IPS-NIHi7 (cell line): ENCODE measurements at regions not wholly inside any gene's neighbourhood (a gene's known extent, or its start where the extent isn't known, plus 50 kb on each side); places are given as distances from the start of the nearest gene placed in this dataset.
"Not testable (repeated sequence)": the region's sequence is repeated elsewhere in the genome, so short reads cannot be mapped to it uniquely, and the experiment has no call there.

Experiments
- DNase-seq: peaks from one replicate; pipeline ENCODE4 v3.0.0; 2012; ENCODE audit warnings: mixed read lengths; ENCODE audit errors: extremely low spot score

DNA sequence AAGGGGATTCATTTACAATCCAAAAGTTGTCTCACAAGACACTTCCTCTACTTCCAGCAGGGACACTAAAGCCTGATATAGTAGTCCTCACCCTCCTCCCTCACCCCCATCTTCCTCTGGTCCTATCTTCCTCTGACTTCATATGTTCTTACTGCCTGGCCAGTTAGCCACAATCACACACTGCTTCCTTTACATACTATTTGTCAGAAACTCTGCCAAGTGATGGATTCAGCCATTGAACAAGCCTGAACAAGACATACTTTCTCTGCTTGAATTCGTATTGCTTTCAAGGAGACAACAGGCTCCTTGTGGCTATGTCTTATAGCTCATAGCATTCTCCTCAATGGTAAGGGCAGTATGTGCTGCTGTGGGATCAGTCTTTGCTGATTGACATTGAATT is 672.2 kb downstream of the BCL11A start:
- no peak for DNase-seq

GRCh38 chr2:59879700-59880131 is 673.7 kb downstream of the BCL11A start:
- no peak for DNase-seq

GRCh38 chr2:59875836-59876235 is 677.6 kb downstream of the BCL11A start:
- no peak for DNase-seq

DNA sequence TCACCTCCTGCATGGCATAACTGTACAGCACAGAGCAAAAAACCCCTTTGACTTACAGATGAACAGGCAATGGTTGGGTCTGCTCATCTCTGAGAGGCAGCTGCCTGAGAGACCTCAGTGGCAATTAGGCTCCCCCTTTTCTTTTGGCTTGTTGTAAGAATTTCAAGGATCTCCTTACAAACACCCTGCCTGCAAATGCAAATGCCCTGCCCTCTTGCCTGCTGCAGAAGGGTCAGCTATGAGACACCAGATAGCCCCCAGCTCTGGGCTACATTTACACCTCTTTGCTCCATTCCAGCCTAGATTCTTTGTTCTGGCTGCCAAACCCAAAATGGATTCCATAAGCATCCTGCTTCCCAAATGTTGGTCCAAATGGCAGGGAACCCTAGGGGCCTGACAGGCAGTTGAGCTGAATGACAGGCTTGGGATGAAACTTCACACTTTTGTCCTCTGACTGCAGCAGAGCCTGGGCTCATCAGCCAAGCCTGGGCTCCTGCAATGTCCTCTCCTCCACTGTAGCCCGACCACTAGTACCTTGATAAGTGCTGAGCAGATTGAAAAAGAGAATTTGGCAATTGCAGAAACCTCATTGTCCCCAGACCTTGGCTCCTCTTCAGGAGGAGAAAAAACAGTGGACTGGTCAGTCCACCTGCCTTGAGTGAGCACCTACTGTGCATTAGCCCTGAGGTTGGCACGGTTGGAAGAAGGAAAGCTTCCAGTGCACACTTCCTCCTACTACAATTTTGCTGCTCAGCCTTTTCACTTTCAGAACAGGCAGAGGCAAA is 678.3 kb downstream of the BCL11A start:
- DNase-seq = no peak

DNA sequence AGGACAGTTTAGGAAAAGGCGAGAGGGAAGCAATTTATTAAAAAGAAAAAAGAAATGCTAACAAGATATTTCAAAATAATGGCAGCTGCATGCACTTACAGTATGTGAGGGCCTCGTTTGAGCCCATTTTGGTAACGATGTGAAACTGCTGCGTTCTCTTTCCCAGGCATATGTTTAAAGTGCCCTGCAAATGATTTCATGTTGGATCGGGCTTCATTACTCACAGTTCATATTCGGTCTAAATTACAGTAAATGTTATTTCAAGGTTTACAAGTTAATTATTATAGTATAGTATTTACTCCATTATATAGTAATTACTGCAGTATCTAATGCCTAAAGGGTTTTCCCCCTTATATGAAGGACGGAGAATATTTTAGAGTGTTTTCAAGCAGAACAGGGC is 679.1 kb downstream of the BCL11A start:
- no peak for DNase-seq

DNA sequence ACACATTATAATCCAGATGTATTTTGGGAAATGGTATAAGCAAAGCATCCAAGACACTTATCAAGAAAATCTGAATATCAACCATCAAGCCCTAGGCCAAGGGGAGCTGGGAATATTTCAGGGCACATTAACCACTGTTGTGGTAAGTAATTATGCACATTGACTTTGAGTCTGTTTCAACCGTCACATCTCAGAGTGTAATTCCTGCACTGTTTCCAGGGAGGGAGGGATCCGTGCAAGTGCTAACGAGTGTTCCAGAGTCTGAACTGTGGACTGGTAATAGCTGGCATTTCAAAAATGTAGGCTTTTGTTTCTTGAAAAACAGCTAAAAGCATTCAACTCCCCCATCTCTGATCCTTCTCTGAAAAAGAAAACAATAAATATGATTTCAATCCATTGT is 681.6 kb downstream of the BCL11A start:
- DNase-seq = no peak

DNA sequence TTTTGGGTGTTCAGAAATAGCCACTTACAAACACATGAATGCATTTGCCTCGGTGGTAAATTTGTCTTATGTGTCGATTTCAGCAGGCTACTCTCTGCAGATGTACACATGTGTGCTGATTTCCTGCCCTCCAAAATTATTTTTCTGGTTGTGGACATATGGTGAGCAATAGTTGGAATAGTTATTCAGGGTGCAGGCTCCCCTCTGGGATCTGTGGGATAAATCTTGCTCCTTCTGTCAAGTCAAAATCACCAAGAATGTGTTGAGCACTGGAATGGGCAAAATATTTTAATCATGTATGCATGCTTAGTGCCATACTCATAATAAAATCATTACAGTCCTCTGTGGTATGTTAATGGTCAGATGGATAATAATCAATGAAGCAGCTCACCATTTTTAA is 684.5 kb downstream of the BCL11A start:
- DNase-seq = no peak

DNA sequence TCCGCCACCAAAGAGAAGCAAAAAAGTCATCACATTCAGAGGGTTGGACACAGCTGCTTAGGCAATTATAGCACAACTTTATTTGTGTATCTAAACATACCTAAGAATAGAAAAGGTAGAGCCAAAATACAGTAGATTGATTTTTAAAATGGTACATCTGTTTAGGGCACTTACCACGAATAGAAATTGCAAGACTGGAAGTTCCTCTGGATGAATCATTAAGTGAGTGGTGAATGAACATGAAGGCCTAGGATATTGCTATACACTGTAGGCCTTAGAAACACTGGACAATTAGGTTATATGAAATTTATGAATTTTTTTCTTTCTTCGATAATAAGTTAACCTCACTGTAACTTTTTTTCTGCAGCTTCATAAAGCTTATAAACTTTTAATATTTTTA is 687.0 kb downstream of the BCL11A start:
- no peak for DNase-seq

DNA sequence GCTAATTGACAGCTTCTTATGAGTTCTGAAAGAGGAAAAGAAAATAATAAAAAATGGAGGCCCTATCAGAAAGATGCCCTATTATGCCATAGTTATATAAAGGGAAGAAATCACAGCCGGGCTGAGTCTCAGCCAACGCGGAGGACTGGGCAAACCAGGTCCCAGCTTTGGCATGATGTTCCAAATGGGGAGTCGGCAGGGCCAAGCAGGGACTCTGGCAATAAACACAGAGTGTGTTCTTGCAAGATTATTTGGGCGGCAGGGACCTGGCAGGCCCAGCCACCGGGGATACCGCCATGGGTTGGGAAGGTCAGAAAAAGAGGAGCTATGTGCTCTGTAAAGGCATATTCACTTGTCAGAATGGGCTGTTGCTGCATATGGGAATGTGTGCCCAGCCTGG is 694.9 kb downstream of the BCL11A start:
- no peak for DNase-seq

- no peak for DNase-seq
Observed at GRCh38 chr2:59857109-59857508, 696.3 kb downstream of the BCL11A start.

DNA sequence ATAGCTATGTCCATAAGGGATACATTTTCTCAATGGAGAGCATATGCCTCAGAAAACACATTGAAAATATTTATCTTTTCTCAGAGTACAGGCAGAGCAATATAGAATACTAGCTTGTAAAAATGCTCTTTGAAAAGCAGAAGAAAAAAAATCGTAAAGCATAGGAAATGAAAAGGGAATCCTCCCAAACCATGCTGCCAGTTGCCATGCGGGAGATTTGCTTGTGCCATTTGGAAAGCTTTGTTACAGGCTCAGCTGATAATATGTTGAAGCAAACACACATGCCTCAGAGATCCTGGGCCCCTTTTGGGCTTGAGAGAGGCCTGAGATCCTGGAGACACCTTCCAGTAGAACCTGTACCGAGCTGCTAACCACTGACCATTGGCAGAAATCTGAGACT is 697.1 kb downstream of the BCL11A start:
- DNase-seq = no peak

DNA sequence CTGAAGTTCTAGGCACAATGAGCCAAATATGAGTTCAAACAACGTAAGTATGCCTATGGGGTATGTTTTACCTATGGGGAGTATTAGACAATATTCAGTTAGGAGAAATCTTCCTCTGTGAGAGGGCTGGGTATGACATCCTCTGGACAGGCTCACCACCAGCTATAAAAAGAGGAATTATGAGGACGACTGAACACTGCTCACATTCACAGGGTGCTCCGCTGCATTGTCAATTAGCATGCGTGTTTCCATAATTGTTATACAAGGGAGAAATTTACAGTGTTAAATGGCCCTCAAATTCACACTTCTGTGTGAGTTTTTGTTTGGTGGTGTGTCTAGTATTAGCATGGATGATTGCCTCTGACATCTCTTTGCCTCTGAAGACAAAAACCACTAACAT is 700.4 kb downstream of the BCL11A start:
- no peak for DNase-seq

GRCh38 chr2:59851836-59852475 is 701.5 kb downstream of the BCL11A start:
- no peak for DNase-seq

DNA sequence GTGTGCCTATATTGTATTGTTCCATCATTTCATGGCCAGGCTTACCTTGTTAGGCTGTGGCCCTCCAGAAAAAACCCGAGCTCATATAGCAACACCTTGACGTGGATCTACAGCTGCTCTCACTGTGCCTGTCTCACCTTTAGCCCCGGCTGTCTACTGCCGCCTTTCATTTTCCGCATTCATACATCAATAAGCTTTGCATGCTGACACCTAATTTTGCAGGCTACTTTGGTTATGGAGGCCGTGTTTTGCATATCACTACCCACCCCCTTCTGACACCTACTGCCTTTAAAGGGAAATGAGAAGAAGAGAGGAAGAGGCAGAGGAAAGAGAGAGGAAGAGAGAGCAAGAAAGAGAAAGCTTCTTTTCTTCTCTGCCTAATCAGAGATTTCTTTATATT is 702.9 kb downstream of the BCL11A start:
- DNase-seq = no peak

DNA sequence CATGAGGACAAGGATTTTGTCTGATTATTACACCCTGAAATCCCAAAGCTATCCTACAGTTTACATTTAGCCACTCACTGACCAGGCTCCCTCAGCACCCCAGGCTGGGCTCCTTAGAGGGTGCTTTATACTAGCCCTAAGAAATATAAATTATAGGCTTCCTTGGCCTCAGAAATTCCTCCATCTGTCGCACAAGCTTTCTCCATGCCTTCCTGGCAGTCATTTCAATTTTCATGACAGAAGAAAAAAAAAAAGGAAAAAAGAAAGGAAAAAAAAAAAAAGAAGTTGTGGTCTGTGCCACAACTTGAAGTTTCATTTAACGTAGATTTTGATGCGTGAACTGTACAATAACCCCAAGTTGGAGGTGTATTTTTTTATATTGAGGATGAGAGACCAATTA is 719.5 kb downstream of the BCL11A start:
- no peak for DNase-seq

DNA sequence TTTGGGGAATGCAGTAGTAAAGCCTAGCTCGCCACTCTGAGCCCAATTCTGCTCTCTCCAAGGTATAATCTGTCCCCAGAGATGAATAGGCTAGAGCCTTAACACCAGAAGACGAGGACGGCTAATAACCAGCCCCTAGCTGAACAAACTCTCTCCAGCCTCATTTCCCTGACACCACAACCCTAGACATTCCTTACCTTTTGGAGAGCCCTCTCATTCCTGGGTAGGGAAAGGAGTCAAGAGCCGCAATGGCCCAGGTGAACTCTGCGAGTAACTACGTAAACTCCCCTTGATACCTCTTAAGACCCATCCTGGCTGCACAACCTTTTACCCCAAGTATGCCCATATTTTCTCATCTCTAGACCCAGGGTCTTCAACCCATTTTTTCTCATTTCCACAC is 722.9 kb downstream of the BCL11A start:
- no peak for DNase-seq

DNA sequence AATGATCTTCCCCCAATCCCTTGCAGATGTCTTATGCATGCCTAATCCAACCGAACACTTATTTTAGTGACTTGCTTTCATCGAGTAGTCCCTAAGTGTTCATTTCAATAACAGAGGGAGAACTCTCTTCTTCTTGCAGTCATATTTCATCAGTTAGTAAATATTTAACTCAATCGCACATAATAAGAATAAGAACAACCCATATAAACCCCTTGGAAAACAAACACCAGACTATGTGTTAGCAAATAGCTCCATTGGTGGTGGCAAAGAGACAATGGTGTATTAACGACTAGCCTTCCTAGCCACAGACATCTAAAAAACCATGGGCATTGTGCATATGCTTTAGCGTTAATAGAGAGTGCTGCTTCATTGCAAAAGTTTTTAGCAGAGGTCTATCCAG is 725.8 kb downstream of the BCL11A start:
- no peak for DNase-seq

DNA sequence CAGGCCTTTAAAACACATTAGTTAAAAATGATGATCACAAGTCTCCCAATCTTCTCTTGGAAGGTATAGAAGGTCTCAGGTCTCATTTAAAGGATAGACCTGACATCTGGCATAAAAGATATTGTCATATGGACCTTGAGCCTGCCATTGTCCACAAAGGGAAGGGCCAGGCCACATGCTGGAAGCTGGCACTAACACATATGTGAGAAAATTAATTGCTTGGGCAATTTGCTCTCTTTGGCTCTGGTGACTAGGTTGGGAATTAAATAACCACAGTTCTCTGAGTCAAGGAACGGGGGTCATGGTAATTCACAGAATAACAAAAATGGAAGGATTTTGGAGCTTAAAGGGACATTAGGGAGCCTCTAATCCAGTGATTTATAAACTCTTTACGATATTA is 727.3 kb downstream of the BCL11A start:
- no peak for DNase-seq

GRCh38 chr2:59824314-59824713 is 729.1 kb downstream of the BCL11A start:
- DNase-seq = no peak

GRCh38 chr2:59816075-59816474 is 737.4 kb downstream of the BCL11A start:
- no peak for DNase-seq

DNA sequence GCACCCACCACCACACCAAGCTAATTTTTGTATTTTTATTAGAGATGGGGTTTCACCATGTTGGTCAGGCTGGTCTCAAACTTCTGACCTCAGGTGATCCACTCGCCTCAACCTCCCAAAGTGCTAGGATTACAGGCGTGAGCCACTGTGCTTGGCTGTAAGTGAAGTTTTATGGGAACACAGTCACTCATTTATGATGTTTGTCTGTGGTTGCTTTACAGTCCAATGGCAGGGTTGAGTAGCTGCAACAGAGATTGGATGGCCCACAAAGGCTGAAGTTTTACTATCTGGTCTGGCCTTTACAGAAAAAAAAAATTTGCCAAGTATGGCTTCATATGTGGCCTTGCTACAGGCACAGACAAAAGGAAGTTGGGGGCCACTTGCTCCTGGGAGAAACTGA is 743.2 kb downstream of the BCL11A start:
- not testable (repeated sequence) for DNase-seq

DNA sequence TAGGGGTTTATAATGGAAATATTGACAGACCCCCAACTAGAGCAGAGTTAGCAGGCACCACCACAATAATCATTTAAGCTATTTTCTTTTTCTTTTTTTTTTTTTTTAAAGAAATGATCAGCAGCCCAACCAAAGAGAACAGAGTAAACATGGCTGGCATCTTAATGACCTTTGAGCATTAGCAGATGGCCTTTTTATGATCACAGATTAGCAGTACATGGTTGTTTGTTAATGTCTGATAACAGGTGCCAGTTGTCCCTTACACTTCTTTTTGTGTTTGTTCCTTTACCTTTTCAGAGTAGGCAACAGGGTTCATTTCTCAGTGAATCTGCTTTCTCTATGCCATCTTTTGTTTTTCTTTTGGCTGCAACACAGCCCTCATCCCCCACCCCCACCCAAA is 747.0 kb downstream of the BCL11A start:
- no peak for DNase-seq

DNA sequence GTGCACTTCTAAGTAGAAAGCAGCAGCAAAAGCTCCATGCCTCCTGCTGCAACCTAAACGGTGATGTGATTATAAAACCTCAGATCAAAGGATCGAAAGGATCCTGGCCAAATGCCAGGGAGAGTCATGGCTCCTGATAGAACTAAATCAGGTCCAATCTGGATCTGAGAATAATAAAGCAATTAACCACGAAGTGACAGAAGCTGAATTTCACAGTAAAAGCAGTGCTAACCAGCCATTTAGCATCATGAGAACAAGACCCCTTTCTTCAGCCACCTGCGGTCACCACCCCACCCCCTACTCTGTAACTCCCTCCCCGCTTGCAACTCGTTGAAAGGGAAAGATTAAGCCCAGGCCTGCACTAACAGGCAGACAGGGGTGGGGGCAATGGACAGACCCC is 748.7 kb downstream of the BCL11A start:
- no peak for DNase-seq

- no peak for DNase-seq
Observed at GRCh38 chr2:59803586-59803985, 749.9 kb downstream of the BCL11A start.
